ENCODE measurements at regions not wholly inside any gene's neighbourhood (a gene's known extent, or its start where the extent isn't known, plus 50 kb on each side); places are given as distances from the start of the nearest gene placed in this dataset.

- no peak for DNase-seq (ENCODE audit: low read depth in 2 of 3, low spot score in 1 of 3)
These were observed 913.7 kb upstream of the ACVR2A start for GRCh38 chr2:146931109-146931508.

- no peak for DNase-seq (ENCODE audit: low read depth in 2 of 3, low spot score in 1 of 3)
These were observed 917.6 kb upstream of the ACVR2A start for GRCh38 chr2:146927080-146927711.

GRCh38 chr2:146918280-146918679 is 926.5 kb upstream of the ACVR2A start:
- DNase-seq (ENCODE audit: low read depth in 2 of 3, low spot score in 1 of 3): no peak

GRCh38 chr2:146917431-146918042 is 927.3 kb upstream of the ACVR2A start:
- DNase-seq (ENCODE audit: low read depth in 2 of 3, low spot score in 1 of 3): no peak

GRCh38 chr2:146916914-146917313 is 927.9 kb upstream of the ACVR2A start:
- DNase-seq (ENCODE audit: low read depth in 2 of 3, low spot score in 1 of 3): no peak

GRCh38 chr2:146913476-146913875 is 931.4 kb upstream of the ACVR2A start:
- no peak for DNase-seq (ENCODE audit: low read depth in 2 of 3, low spot score in 1 of 3)

- DNase-seq (ENCODE audit: low read depth in 2 of 3, low spot score in 1 of 3): no peak
These were observed 932.3 kb upstream of the ACVR2A start for GRCh38 chr2:146912536-146912935.

GRCh38 chr2:146908776-146909175 is 936.1 kb upstream of the ACVR2A start:
- DNase-seq (ENCODE audit: low read depth in 2 of 3, low spot score in 1 of 3): no peak

- DNase-seq (ENCODE audit: low read depth in 2 of 3, low spot score in 1 of 3): no peak
These were observed 946.7 kb upstream of the ACVR2A start for GRCh38 chr2:146898083-146898482.

- DNase-seq (ENCODE audit: low read depth in 2 of 3, low spot score in 1 of 3): no peak
These were observed 950.3 kb upstream of the ACVR2A start for GRCh38 chr2:146894514-146894913.

- DNase-seq (ENCODE audit: low read depth in 2 of 3, low spot score in 1 of 3): no peak
These were observed 951.3 kb upstream of the ACVR2A start for GRCh38 chr2:146893500-146894041.

- DNase-seq (ENCODE audit: low read depth in 2 of 3, low spot score in 1 of 3): no peak
These were observed 954.3 kb upstream of the ACVR2A start for GRCh38 chr2:146890491-146890890.

GRCh38 chr2:146879882-146880281 is 964.9 kb upstream of the ACVR2A start:
- DNase-seq (ENCODE audit: low read depth in 2 of 3, low spot score in 1 of 3): no peak

GRCh38 chr2:146874260-146874658 is 970.6 kb upstream of the ACVR2A start:
- no peak for DNase-seq (ENCODE audit: low read depth in 2 of 3, low spot score in 1 of 3)

- no peak for DNase-seq (ENCODE audit: low read depth in 2 of 3, low spot score in 1 of 3)
These were observed 971.1 kb upstream of the ACVR2A start for GRCh38 chr2:146873646-146874259.

- no peak for DNase-seq (ENCODE audit: low read depth in 2 of 3, low spot score in 1 of 3)
These were observed 971.8 kb upstream of the ACVR2A start for GRCh38 chr2:146873056-146873455.

- DNase-seq (ENCODE audit: low read depth in 2 of 3, low spot score in 1 of 3): no peak
These were observed 974.1 kb upstream of the ACVR2A start for GRCh38 chr2:146870691-146871090.

- DNase-seq (ENCODE audit: low read depth in 2 of 3, low spot score in 1 of 3): no peak
These were observed 975.5 kb upstream of the ACVR2A start for GRCh38 chr2:146869328-146869727.

GRCh38 chr2:146868051-146868450 is 976.8 kb upstream of the ACVR2A start:
- DNase-seq (ENCODE audit: low read depth in 2 of 3, low spot score in 1 of 3): no peak

GRCh38 chr2:146867477-146867986 is 977.3 kb upstream of the ACVR2A start:
- no peak for DNase-seq (ENCODE audit: low read depth in 2 of 3, low spot score in 1 of 3)

GRCh38 chr2:146853741-146854444 is 990.9 kb upstream of the ACVR2A start:
- DNase-seq (ENCODE audit: low read depth in 2 of 3, low spot score in 1 of 3): no peak

- DNase-seq (ENCODE audit: low read depth in 2 of 3, low spot score in 1 of 3): no peak
These were observed 992.2 kb upstream of the ACVR2A start for GRCh38 chr2:146852661-146853060.

Data from stimulated activated CD4-positive, alpha-beta T cell treated with anti-CD3 and anti-CD28 coated beads, Interleukin-12 subunit alpha, Interleukin-12 subunit beta, amount 100 ng/mL, for 48 hours (primary cell).